ENCODE measurements at regions not wholly inside any gene's neighbourhood (a gene's known extent, or its start where the extent isn't known, plus 50 kb on each side); places are given as distances from the start of the nearest gene placed in this dataset.

- H3K27ac Mint-ChIP-seq (ENCODE audit: unreplicated experiment): no peak overlapping the region
- no peaks in the 10 kb centered on the region for H3K4me1 Mint-ChIP-seq (ENCODE audit: low read depth, unreplicated experiment)
- no peaks in the 10 kb centered on the region for H3K36me3 Mint-ChIP-seq (ENCODE audit: insufficient read depth, unreplicated experiment)
- H3K36me3 ChIP-seq (ENCODE audit: control insufficient read depth, insufficient read depth, low read length): no peaks in the 10 kb centered on the region
- no peak for DNase-seq
- no peaks in the 10 kb centered on the region for H3K27me3 ChIP-seq (replicated peaks; ENCODE audit: control insufficient read depth, insufficient read depth, low read length)
- BruUV-seq (replicated peaks): no TSS peak
- no peak overlapping the region for H3K4me3 ChIP-seq (ENCODE audit: low read depth, low read length)
- H3K9me3 ChIP-seq: no peaks in the 10 kb centered on the region
- POLR2A ChIA-PET: no interaction called here
- TF ChIP-seq CTCF (IDR thresholded peaks at IDR 0.05; ENCODE audit: insufficient read depth in 1 of 2, low read depth in 1 of 2, low read length in 1 of 2, severe bottlenecking in 1 of 2, unreplicated experiment in 1 of 2): no peak
- no peaks in the 10 kb centered on the region for H3K4me1 ChIP-seq
- H3K4me3 Mint-ChIP-seq (ENCODE audit: unreplicated experiment): no peak overlapping the region
- H3K9me3 Mint-ChIP-seq (ENCODE audit: unreplicated experiment): no peaks in the 10 kb centered on the region
- intact Hi-C loops (cut with micrococcal nuclease; ENCODE audit: unreplicated experiment): no loop called here
- H3K27me3 Mint-ChIP-seq (ENCODE audit: insufficient read depth, unreplicated experiment): peaks cover 7% of the 10 kb centered on the region
- CTCF ChIA-PET: no interaction called here
Measured at GRCh38 chr1:79762461-79762860, 755.9 kb upstream of the ADGRL4 start.

- intact Hi-C loops (cut with micrococcal nuclease; ENCODE audit: unreplicated experiment): no loop called here
- H3K4me3 Mint-ChIP-seq (ENCODE audit: unreplicated experiment): no peak overlapping the region
Measured at GRCh38 chr1:79760531-79760930, 754.0 kb upstream of the ADGRL4 start.

DNA sequence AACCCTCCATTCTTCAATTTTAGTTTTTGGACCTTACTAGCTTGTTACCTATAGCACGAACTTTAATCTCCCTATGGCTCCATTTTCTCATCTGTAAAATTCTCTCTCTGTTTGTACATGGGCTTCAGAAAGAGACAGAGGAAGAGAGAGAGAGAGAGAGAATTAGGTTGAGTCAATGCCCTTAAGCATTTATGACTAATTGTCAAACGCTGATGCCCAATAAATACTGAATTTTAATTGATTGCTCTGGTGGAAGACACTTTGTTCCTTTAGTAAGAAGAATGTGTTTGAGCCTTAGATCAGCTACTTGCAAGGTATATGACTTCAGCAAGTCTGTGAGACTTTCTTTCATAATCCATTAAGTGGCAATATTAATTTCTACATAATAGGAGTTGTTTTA lies 743.1 kb upstream of the ADGRL4 start:
- ChIA-PET CTCF (no interaction called here), POLR2A (no interaction called here)
- Mint-ChIP-seq H3K27me3 (ENCODE audit: insufficient read depth, unreplicated experiment) (no peaks in the 10 kb centered on the region), H3K9me3 (ENCODE audit: unreplicated experiment) (no peaks in the 10 kb centered on the region), H3K27ac (ENCODE audit: unreplicated experiment) (no peak overlapping the region), H3K4me1 (ENCODE audit: low read depth, unreplicated experiment) (no peaks in the 10 kb centered on the region), H3K36me3 (ENCODE audit: insufficient read depth, unreplicated experiment) (no peaks in the 10 kb centered on the region), H3K4me3 (ENCODE audit: unreplicated experiment) (no peak overlapping the region)
- intact Hi-C loops (cut with micrococcal nuclease; ENCODE audit: unreplicated experiment): no loop called here
- Histone ChIP-seq H3K36me3 (ENCODE audit: control insufficient read depth, insufficient read depth, low read length) (no peaks in the 10 kb centered on the region), H3K4me1 (no peaks in the 10 kb centered on the region), H3K9me3 (no peaks in the 10 kb centered on the region), H3K4me3 (ENCODE audit: low read depth, low read length) (no peak overlapping the region), H3K27me3 (replicated peaks; ENCODE audit: control insufficient read depth, insufficient read depth, low read length) (no peaks in the 10 kb centered on the region)
- no TSS peak for BruUV-seq (replicated peaks)
- no peak for TF ChIP-seq CTCF (IDR thresholded peaks at IDR 0.05; ENCODE audit: insufficient read depth in 1 of 2, low read depth in 1 of 2, low read length in 1 of 2, severe bottlenecking in 1 of 2, unreplicated experiment in 1 of 2)
- no peak for DNase-seq

More at GRCh38 chr1:79760531-79760930, 754.0 kb upstream of the ADGRL4 start:
- no peaks in the 10 kb centered on the region for H3K36me3 ChIP-seq (ENCODE audit: control insufficient read depth, insufficient read depth, low read length)
- POLR2A ChIA-PET: no interaction called here
- no peak overlapping the region for H3K27ac Mint-ChIP-seq (ENCODE audit: unreplicated experiment)
- CTCF ChIA-PET: no interaction called here
- H3K4me1 Mint-ChIP-seq (ENCODE audit: low read depth, unreplicated experiment): no peaks in the 10 kb centered on the region
- no peaks in the 10 kb centered on the region for H3K4me1 ChIP-seq
- no peaks in the 10 kb centered on the region for H3K9me3 ChIP-seq
- H3K9me3 Mint-ChIP-seq (ENCODE audit: unreplicated experiment): no peaks in the 10 kb centered on the region
- TF ChIP-seq CTCF (IDR thresholded peaks at IDR 0.05; ENCODE audit: insufficient read depth in 1 of 2, low read depth in 1 of 2, low read length in 1 of 2, severe bottlenecking in 1 of 2, unreplicated experiment in 1 of 2): no peak
- no TSS peak for BruUV-seq (replicated peaks)
- DNase-seq: no peak
- no peak overlapping the region for H3K4me3 ChIP-seq (ENCODE audit: low read depth, low read length)
- H3K27me3 ChIP-seq (replicated peaks; ENCODE audit: control insufficient read depth, insufficient read depth, low read length): no peaks in the 10 kb centered on the region
- peaks cover 4% of the 10 kb centered on the region for H3K27me3 Mint-ChIP-seq (ENCODE audit: insufficient read depth, unreplicated experiment)
- no peaks in the 10 kb centered on the region for H3K36me3 Mint-ChIP-seq (ENCODE audit: insufficient read depth, unreplicated experiment)

Data from Caco-2 (cell line).